ENCODE measurements at regions not wholly inside any gene's neighbourhood (a gene's known extent, or its start where the extent isn't known, plus 50 kb on each side); places are given as distances from the start of the nearest gene placed in this dataset.

- TF ChIP-seq CTCF (IDR thresholded peaks at IDR 0.05) (no peak), POLR2AphosphoS5 (IDR thresholded peaks at IDR 0.05) (no peak), POLR2A (IDR thresholded peaks at IDR 0.05) (no peak), EP300 (IDR thresholded peaks at IDR 0.05) (no peak)
These were observed 1005.3 kb upstream of the SORCS1 start for GRCh38 chr10:108169846-108170245.

Data from upper lobe of left lung (tissue), 4 donors.